GM10248 (cell line): ENCODE measurements at regions not wholly inside any gene's neighbourhood (a gene's known extent, or its start where the extent isn't known, plus 50 kb on each side); places are given as distances from the start of the nearest gene placed in this dataset.
A peak's percentile ranks its signal among the peaks of the same experiment; 100 is the strongest.

Source experiments
- CTCF ChIA-PET: fragments of 300-600 bp; sonication (Branson Sonifier 250); formaldehyde crosslinking; extraction: SDS; loops from one replicate; lab custom pipeline; 2021; ENCODE audit warnings: antibody characterized with exemption; lab: Yijun Ruan, JAX
- POLR2A ChIA-PET: fragments of 350-650 bp; sonication (Branson Sonifier 250); formaldehyde crosslinking; extraction: SDS; loops from one replicate; lab custom pipeline; 2020; ENCODE audit warnings: antibody characterized with exemption; lab: Yijun Ruan, JAX
- DNase-seq: peaks from one replicate; pipeline ENCODE4 v3.0.0; 2012; ENCODE audit errors: extremely low spot score
- TF ChIP-seq, protein P1 (sequence below): IDR thresholded peaks from 2 replicates; pipeline ENCODE4 v1.5.1; 2012; ENCODE audit warnings: mild to moderate bottlenecking, low read depth; ENCODE audit errors: extremely low read depth, missing control alignments, control extremely low read depth

DNA sequence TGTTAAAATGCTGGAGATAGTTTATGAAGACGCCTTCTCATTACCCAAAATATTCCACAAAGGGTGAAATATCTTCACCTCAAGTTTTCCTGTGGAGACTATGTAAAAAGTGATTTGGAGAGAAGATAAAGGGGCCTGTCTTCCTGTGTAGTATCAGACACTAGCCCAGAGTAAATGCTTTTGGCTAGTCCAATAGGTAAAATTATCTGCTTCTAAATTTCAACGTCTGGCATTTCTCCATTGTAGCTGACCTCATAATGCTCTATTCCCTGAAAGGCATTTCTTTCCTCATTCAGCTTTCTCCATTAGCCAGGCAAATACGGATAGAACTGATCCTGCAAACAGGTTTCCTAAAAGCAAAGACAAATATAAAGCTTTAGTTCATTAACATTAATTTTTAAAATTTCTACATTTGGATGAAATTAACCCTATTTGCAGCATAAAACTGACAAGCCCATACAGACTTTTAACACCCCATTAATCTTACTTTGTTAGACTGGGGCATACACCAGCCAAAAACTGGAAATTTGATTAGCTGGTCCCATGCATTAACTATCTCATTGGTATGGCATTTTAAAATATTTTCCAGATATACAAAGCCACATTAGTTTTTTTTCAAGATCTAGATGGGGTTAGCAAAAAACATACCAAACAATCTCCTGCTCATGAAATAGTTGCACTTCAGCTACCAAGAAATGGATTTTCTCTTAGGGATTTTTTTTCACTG, 548.8 kb downstream of the EFNA5 start:
- TF ChIP-seq, protein P1, sequence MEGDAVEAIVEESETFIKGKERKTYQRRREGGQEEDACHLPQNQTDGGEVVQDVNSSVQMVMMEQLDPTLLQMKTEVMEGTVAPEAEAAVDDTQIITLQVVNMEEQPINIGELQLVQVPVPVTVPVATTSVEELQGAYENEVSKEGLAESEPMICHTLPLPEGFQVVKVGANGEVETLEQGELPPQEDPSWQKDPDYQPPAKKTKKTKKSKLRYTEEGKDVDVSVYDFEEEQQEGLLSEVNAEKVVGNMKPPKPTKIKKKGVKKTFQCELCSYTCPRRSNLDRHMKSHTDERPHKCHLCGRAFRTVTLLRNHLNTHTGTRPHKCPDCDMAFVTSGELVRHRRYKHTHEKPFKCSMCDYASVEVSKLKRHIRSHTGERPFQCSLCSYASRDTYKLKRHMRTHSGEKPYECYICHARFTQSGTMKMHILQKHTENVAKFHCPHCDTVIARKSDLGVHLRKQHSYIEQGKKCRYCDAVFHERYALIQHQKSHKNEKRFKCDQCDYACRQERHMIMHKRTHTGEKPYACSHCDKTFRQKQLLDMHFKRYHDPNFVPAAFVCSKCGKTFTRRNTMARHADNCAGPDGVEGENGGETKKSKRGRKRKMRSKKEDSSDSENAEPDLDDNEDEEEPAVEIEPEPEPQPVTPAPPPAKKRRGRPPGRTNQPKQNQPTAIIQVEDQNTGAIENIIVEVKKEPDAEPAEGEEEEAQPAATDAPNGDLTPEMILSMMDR: no peak
- DNase-seq: no peak
- POLR2A ChIA-PET: no interaction called here
- CTCF ChIA-PET: interaction anchor here (1.5 to 2.4 kb wide), 3 partner anchors 13 to 16 kb away, joined by 3 to 7 read pairs (median 4); no protein-coding TSS in a partner anchor

DNA sequence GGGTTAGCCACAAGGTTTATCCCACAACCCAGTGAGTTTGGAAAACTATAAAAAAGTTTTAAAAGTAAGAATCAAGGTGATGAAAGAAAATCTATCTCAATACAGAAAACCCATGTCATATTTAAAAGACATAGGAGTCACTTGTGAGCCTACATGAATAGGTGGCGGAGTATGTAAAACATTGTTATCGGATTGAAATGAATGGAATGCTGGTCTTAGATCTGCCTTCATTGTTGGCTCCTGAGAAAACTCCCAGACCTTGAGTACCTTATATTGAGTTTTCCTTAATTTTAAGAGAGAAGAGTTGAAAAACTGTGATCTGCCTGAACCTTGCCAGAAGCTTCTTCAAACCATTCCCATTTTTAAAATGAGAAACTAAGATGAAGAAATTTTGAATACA, 551.1 kb downstream of the EFNA5 start:
- DNase-seq: no peak
- ChIA-PET CTCF (no interaction called here), POLR2A (no interaction called here)
- TF ChIP-seq, protein P1: no peak

DNA sequence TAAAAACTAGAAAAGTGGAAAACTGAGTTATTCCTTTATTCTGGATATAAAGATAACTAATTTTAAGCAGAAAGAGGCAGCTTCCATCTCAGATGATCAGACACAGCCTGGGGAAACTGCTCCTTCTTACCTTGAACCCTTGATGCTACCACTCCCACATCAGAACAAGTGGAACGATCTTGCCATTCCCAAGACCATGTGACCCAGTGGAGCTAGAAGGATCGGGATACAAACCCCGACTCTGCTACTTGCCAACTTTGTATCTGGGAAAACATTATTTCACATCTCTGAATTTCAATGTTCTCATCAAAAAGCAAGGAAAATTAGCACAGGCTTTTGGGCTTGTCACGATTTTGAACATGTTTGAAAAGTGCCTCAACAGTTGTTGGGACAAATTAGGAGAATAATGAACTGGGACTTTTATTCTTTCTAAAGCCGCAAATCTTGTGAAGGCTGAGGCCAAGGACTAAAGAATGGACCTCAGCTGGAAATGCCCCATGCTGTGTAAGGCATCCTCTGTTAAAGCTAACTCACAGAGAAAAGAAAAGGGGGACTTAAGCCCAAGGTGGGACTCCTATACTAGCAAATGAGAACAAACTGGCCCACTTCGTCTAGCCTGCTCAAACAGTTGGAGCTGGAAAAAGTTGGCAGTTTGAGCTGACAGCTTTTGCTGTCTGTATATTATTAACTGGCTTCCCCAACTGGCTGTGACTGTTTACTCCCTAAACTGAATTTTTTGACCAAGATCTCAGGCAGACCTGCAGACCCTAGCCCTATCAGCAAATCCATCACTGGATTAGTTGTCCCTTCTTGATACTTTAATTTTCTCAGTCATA, 552.3 kb downstream of the EFNA5 start:
- ChIA-PET CTCF (interaction anchor here (0.9 to 1.3 kb wide), 3 partner anchors 15 to 45 kb away, joined by 3 to 4 read pairs (median 3); no protein-coding TSS in a partner anchor), POLR2A (no interaction called here)
- no peak for DNase-seq
- TF ChIP-seq, protein P1: no peak

DNA sequence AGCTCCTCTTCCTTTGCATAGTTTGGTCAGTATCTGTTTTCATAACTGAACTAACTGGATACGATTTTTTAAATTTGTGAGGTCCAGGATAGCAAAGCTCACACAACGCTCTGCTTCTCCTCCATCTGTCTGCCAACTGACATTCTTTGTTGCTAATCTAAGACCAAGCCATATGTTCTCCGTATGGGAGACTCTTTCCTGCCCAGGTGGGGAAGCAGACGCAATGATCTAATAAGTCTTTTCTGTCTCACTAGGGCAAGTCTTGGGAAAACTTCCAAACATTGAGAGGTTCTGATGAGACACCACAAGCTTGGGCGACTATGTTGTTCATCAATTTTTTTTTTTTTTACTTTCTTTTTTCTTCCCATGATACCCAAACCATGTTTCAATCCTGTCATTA, 558.5 kb downstream of the EFNA5 start:
- TF ChIP-seq, protein P1: no peak
- CTCF ChIA-PET: no interaction called here
- POLR2A ChIA-PET: no interaction called here
- DNase-seq: no peak

DNA sequence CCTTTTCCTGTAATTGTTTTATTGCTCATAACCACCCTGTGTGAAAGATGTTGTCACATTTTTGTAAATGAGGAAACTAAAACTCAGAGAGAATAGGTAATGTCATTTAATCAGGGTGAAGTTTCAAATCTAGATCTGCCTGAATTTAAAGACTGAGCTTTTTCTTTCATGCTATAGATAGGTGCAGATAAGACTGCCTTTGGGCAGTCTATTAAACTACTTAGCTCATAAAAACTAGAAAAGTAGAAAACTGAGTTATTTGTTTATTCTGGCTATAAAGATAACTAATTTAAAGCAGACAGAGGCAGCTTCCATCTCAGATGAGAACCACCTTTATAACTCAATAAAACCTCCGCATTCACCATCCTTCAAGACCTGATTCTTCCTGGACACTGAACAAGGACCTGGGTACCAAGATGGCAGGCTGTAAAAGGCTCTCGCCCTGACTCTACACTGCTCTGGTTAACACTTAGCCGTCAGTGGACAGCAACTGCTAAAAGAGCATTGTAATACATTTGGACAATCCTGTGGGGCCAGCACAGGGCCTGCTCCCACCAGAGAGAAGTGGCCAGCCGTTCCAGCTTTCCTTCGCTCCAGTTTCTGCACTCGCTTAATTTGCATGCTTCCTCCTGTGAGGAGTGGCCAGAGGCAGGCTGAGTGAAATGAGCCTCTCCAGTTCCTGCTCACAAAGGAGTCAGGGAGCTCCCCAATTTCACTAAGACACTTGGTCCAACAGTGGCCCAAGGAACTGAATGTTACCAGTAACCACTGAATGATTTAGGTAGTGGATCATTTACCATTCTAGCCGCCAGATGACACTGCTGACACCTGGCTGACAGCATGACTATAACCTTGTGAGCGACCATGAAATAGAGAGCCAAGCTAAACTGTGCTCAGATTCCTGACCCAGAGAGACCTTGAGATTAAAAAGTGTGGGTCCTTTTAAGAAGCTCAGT, 566.4 kb downstream of the EFNA5 start:
- POLR2A ChIA-PET: no interaction called here
- TF ChIP-seq, protein P1: peak; percentile 12

More for the DNA sequence above, 566.4 kb downstream of the EFNA5 start:
- CTCF ChIA-PET: interaction anchor here (1.3 to 1.7 kb wide), 2 partner anchors 8 to 20 kb away, joined by 3 to 4 read pairs; no protein-coding TSS in a partner anchor
- peak; percentile 3 for DNase-seq
